Sigmoid colon (tissue), 6 donors: ENCODE measurements at regions not wholly inside any gene's neighbourhood (a gene's known extent, or its start where the extent isn't known, plus 50 kb on each side); places are given as distances from the start of the nearest gene placed in this dataset.

ENCODE experiments used
- DNase-seq: peaks from one replicate; pipeline ENCODE4 v3.0.0-alpha.2; 2019
- H3K27ac ChIP-seq, 4 donors: fragments of 200-600 bp; sonication (generic); one replicate each; pipeline ENCODE4 v1.5.1; 2016 to 2019; ENCODE audit warnings: mild to moderate bottlenecking in 1 of 4
- H3K27me3 ChIP-seq, 3 donors: fragments of 200-600 bp; sonication (generic); one replicate each; pipeline ENCODE4 v1.5.1; 2019; ENCODE audit warnings: mild to moderate bottlenecking in 1 of 3
- H3K36me3 ChIP-seq, 4 donors: fragments of 200-600 bp; sonication (generic); one replicate each; pipeline ENCODE4 v1.5.1; 2016 to 2019
- H3K4me1 ChIP-seq, 4 donors: fragments of 200-600 bp; sonication (generic); one replicate each; pipeline ENCODE4 v1.5.1; 2017 to 2019
- H3K4me3 ChIP-seq, 4 donors: fragments of 200-600 bp; sonication (generic); one replicate each; pipeline ENCODE4 v1.5.1; 2017 to 2019; ENCODE audit warnings: mild to moderate bottlenecking in 2 of 4, moderate library complexity in 1 of 4
- H3K9me3 ChIP-seq, 4 donors: fragments of 200-600 bp in 3 of 4; sonication (generic) in 3 of 4; one replicate each; pipeline versions ENCODE4 v1.5.1 to v1.6.1; 2013 to 2019
- CTCF ChIP-seq, 4 experiments: fragments of 450-650 bp in 3 of 4; fragments of 200-600 bp in 1 of 4; IDR thresholded peaks; one replicate each; pipeline ENCODE4 v1.5.1; 2016 to 2019; ENCODE audit warnings: antibody characterized with exemption in 4 of 4, mild to moderate bottlenecking in 3 of 4, moderate library complexity in 2 of 4
- EP300 ChIP-seq, 4 donors: sonication (generic); formaldehyde crosslinking; IDR thresholded peaks; one replicate each; pipeline ENCODE4 v1.6.1; 2017; ENCODE audit warnings: antibody characterized with exemption in 4 of 4
- POLR2A ChIP-seq, 2 donors: fragments of 450-650 bp; IDR thresholded peaks; one replicate each; pipeline ENCODE4 v1.6.1; 2016; ENCODE audit warnings: antibody characterized with exemption in 2 of 2, mild to moderate bottlenecking in 2 of 2, moderate library complexity in 2 of 2
- POLR2AphosphoS5 ChIP-seq, 4 donors: sonication (generic); formaldehyde crosslinking; IDR thresholded peaks; one replicate each; pipeline ENCODE4 v1.6.1; 2017; ENCODE audit warnings: antibody characterized with exemption in 4 of 4
- WGBS, 2 donors: extraction: QIAGEN DNeasy Blood & Tissue Kit; methylation state at CpG; one replicate each; pipeline ENCODE4 v1.1.7; 2013; 5-methylcytosine and 5-hydroxymethylcytosine counted together
- intact Hi-C: fragments of 100-400 bp; cut with DNase I; formaldehyde crosslinking; loops from one replicate; pipeline ENCODE4 v1.15.1; 2023
- donor health status: healthy with polysubstance abuse.
- donor health status: healthy.

- H3K27me3 ChIP-seq: peaks cover 0 to 29% (median 0%) of the 10 kb centered on the region in 3 donors
- no peaks in the 10 kb centered on the region for H3K4me1 ChIP-seq
- H3K9me3 ChIP-seq: no peaks in the 10 kb centered on the region
- WGBS, 2 donors: 78 to 87% methylated on average over 7 of the region's 7 CpGs
- no peaks in the 10 kb centered on the region for H3K36me3 ChIP-seq
- no peak for DNase-seq
- TF ChIP-seq POLR2AphosphoS5 (IDR thresholded peaks at IDR 0.05) (no peak), POLR2A (IDR thresholded peaks at IDR 0.05) (no peak), EP300 (IDR thresholded peaks at IDR 0.05) (no peak)
- no peak overlapping the region for H3K4me3 ChIP-seq
- H3K27ac ChIP-seq: no peak overlapping the region
- intact Hi-C loops: no loop called here
Observed at GRCh38 chr13:112236016-112236415, 140.1 kb upstream of the SPACA7 start.

- intact Hi-C loops: no loop called here
- Histone ChIP-seq H3K9me3 (no peaks in the 10 kb centered on the region), H3K27me3 (peaks cover 0 to 29% (median 0%) of the 10 kb centered on the region in 3 donors), H3K4me3 (no peak overlapping the region), H3K27ac (no peak overlapping the region), H3K4me1 (no peaks in the 10 kb centered on the region), H3K36me3 (no peaks in the 10 kb centered on the region)
- TF ChIP-seq POLR2AphosphoS5 (IDR thresholded peaks at IDR 0.05) (no peak), EP300 (IDR thresholded peaks at IDR 0.05) (no peak), CTCF (IDR thresholded peaks at IDR 0.05) (no peak), POLR2A (IDR thresholded peaks at IDR 0.05) (no peak)
- WGBS, 2 donors: 81 to 82% methylated on average over 11 of the region's 11 CpGs
- no peak for DNase-seq
Observed at GRCh38 chr13:112236539-112237197, 139.5 kb upstream of the SPACA7 start.

- Histone ChIP-seq H3K9me3 (no peaks in the 10 kb centered on the region), H3K4me3 (no peak overlapping the region), H3K27ac (no peak overlapping the region), H3K27me3 (peaks cover 0 to 29% (median 0%) of the 10 kb centered on the region in 3 donors), H3K36me3 (no peaks in the 10 kb centered on the region), H3K4me1 (no peaks in the 10 kb centered on the region)
- no peak for DNase-seq
- intact Hi-C loops: no loop called here
- 89 to 92% methylated on average over 18 of the region's 18 CpGs for WGBS, 2 donors
- TF ChIP-seq EP300 (IDR thresholded peaks at IDR 0.05): no peak
- TF ChIP-seq CTCF (IDR thresholded peaks at IDR 0.05): no peak
- no peak for TF ChIP-seq POLR2AphosphoS5 (IDR thresholded peaks at IDR 0.05)
- TF ChIP-seq POLR2A (IDR thresholded peaks at IDR 0.05): no peak
Observed at GRCh38 chr13:112238436-112238995, 137.6 kb upstream of the SPACA7 start.

- no peak overlapping the region for H3K4me3 ChIP-seq
- WGBS, 2 donors: 62 to 73% methylated on average over 6 of the region's 6 CpGs
- TF ChIP-seq CTCF (IDR thresholded peaks at IDR 0.05) (no peak), EP300 (IDR thresholded peaks at IDR 0.05) (no peak), POLR2A (IDR thresholded peaks at IDR 0.05) (no peak), POLR2AphosphoS5 (IDR thresholded peaks at IDR 0.05) (no peak)
- H3K9me3 ChIP-seq: no peaks in the 10 kb centered on the region
- peaks cover 0 to 23% (median 0%) of the 10 kb centered on the region in 3 donors for H3K27me3 ChIP-seq
- intact Hi-C loops: no loop called here
- DNase-seq: no peak
- no peak overlapping the region for H3K27ac ChIP-seq
- no peaks in the 10 kb centered on the region for H3K4me1 ChIP-seq
- H3K36me3 ChIP-seq: no peaks in the 10 kb centered on the region
Observed at GRCh38 chr13:112240076-112240475, 136.1 kb upstream of the SPACA7 start.

GRCh38 chr13:112241288-112241687, 134.9 kb upstream of the SPACA7 start:
- no peak overlapping the region for H3K4me3 ChIP-seq
- no peaks in the 10 kb centered on the region for H3K36me3 ChIP-seq
- WGBS, 2 donors: 69 to 74% methylated on average over 20 of the region's 20 CpGs
- peaks cover 0 to 13% (median 0%) of the 10 kb centered on the region in 3 donors for H3K27me3 ChIP-seq
- TF ChIP-seq POLR2AphosphoS5 (IDR thresholded peaks at IDR 0.05): no peak
- no peak for TF ChIP-seq EP300 (IDR thresholded peaks at IDR 0.05)
- no peak for TF ChIP-seq CTCF (IDR thresholded peaks at IDR 0.05)
- no peak for TF ChIP-seq POLR2A (IDR thresholded peaks at IDR 0.05)
- DNase-seq: no peak
- intact Hi-C loops: no loop called here
- H3K4me1 ChIP-seq: no peaks in the 10 kb centered on the region
- no peaks in the 10 kb centered on the region for H3K9me3 ChIP-seq
- no peak overlapping the region for H3K27ac ChIP-seq
